Lower leg skin (tissue), 3 donors: ENCODE measurements at regions not wholly inside any gene's neighbourhood (a gene's known extent, or its start where the extent isn't known, plus 50 kb on each side); places are given as distances from the start of the nearest gene placed in this dataset.

Experiments used
- CTCF ChIP-seq, 3 donors: fragments of 450-650 bp; IDR thresholded peaks; one replicate each; pipeline ENCODE4 v1.5.1; 2016; ENCODE audit warnings: antibody characterized with exemption in 3 of 3, mild to moderate bottlenecking in 3 of 3, moderate library complexity in 2 of 3
- POLR2A ChIP-seq, 2 donors: fragments of 450-650 bp; IDR thresholded peaks; one replicate each; pipeline ENCODE4 v1.6.1; 2016 to 2017; ENCODE audit warnings: antibody characterized with exemption in 2 of 2, mild to moderate bottlenecking in 1 of 2, moderate library complexity in 1 of 2

DNA sequence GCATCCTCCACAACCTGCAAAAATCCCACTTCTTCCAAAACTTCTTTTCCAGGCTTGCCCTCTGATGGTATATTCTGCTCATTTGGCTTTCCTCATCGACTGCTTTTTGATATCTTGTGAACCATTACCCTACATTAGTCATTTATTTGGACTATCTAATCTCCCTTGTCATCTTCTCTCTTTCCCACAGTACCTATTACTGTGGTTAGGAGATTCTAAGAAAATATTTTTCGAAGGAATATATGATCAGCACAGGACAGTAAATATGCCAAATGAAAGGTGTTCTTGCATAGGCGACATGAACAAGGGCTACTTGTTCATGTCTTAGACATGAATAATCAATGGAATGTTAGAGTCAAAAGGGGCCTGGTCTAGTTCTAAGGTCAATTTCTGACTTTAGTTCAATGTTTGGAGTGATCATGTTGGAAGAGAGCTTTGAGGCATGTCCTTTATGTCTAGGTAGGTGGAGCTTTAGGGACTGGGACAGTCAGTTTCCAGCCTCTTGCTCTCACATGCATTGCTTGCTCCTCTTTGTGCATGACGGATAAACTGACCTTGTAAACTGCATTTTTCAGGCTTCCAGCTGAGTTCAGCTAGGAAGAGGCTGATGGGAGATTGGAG lies 243.4 kb upstream of the RPS23 start:
- no peak for TF ChIP-seq POLR2A (IDR thresholded peaks at IDR 0.05)
- no peak for TF ChIP-seq CTCF (IDR thresholded peaks at IDR 0.05)
